ENCODE measurements at regions not wholly inside any gene's neighbourhood (a gene's known extent, or its start where the extent isn't known, plus 50 kb on each side); places are given as distances from the start of the nearest gene placed in this dataset.

DNA sequence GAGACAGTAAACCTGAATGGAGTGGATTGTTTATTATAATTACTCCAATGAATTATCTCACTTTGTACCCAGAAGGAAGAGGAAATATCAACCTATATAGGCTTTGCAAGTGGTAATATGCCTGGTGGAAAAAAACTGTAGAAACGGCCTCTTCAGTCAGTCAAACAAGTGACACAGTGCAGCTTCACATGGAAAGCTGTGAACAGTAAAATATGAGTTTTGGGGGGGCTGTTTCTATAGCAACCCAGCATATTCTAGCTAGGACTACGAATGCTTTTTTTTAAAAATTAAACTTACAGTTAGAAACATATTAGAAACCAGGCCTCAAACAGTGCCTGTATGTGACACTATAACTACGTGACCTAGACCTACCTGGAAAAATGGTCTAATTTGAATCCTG lies 150.1 kb downstream of the PPP1R2C start:
- DNase-seq (ENCODE audit: low read depth in 4 of 4, low spot score in 3 of 4) = no peak

DNA sequence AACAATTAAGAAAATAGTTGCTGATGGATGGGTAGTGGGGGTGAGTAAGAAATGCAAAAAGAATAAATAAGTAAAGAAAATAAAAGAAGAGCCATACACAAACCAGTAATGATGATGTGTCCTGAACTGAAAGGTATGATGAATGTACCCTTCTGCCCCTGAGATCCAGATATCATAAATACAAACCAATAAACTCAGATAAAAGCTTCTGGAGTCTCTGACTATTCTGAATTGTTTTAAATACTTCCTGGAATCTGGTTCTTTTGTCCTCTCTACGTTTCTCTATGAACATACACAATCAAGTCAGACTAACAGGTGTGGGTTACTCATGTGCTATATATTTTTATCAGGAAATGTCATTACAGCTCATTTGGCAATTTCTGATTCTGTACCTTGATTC lies 153.4 kb downstream of the PPP1R2C start:
- no peak for DNase-seq (ENCODE audit: low read depth in 4 of 4, low spot score in 3 of 4)

DNA sequence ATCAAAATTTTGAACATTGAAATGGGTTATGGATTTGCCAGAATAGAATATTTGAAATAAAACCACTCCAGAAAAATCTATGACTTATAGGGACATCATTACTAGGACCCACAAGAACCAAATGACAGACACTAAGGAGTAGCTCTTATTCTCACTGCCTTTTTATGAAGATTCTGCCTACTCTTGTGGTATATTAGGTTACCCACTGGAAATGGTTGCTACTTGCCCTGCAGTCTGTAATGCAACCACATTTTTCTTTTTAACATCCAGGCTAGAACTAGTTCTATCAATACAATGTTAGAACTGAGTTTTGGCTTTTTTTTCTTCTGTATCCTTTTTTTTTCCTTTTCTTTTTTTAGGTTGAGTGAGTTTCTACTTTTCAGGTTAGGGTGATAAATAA lies 158.9 kb downstream of the PPP1R2C start:
- no peak for DNase-seq (ENCODE audit: low read depth in 4 of 4, low spot score in 3 of 4)

DNA sequence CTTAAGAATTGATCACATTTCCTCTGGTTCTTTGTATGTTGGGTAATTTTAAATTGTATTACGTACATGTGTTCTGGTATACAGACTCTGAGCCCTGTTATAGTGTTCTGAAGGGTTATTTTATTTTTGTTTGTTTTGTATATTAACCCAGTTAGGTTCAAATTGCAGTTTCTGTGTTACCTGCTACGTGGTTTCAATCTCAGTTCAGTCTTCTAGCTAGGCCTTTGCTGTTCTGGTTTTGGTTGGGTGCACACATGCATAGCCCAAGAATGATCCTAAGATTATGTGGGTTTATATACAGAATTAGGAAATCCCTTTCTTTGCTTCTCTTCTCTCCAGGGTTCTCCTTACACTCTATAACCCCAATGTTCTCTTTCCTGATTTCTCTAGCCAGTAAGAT lies 161.0 kb downstream of the PPP1R2C start:
- no peak for DNase-seq (ENCODE audit: low read depth in 4 of 4, low spot score in 3 of 4)

DNA sequence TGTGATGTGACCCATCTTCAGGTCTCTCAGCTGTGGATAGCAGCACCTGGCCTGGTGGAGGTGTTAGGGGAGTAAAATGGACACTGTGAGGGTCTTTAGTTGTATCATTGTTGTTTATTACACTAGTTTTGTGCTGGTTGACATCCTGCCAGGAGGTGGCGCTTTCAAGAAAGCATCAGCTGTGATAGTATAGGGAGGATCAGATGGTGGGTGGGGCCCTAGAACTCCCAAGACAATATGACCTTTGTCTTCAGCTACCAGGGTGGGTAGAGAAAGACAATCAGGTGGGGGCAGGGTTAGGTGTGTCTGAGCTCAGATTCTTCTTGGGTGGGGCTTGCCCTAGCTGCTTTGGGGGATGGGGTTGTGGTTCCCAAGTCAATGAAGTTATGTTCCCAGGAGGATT lies 162.8 kb downstream of the PPP1R2C start:
- no peak for DNase-seq (ENCODE audit: low read depth in 4 of 4, low spot score in 3 of 4)

DNA sequence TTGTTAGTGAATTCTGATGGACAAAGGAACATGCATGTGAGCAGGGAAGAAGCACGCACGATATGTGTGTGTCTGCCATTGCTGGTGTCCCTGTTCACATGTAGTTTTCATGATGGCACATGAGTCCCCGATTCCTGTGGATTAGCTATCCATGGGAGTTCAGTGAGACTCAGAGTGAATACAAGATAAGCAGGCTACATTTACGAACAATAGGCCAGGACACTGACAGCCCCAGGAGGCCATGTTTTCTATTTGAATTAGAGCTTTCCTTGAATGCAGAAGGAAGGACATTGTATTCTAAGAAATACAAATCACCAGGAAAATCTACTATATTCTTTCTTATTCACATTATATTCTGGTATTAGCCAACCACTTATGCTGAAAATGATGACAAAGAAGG lies 171.4 kb downstream of the PPP1R2C start:
- no peak for DNase-seq (ENCODE audit: low read depth in 4 of 4, low spot score in 3 of 4)

DNA sequence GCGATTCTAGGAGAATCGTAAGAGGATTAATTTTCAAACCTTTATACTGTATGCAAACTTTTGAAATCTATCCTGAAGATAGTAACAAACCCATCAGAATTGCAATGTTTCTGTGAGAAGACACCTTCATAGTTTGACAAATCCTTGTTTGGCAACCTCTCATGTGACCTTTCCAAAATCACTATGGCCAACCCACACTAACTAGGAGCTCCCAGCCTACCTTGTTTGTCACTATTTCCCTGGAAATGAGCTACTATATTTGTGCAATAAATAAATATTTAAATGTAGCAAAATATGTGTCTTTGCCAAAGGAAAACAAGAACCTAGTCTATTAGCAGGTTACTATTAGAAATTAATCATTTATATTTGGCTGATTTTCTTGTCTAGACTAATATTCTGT lies 173.7 kb downstream of the PPP1R2C start:
- DNase-seq (ENCODE audit: low read depth in 4 of 4, low spot score in 3 of 4) = no peak

DNA sequence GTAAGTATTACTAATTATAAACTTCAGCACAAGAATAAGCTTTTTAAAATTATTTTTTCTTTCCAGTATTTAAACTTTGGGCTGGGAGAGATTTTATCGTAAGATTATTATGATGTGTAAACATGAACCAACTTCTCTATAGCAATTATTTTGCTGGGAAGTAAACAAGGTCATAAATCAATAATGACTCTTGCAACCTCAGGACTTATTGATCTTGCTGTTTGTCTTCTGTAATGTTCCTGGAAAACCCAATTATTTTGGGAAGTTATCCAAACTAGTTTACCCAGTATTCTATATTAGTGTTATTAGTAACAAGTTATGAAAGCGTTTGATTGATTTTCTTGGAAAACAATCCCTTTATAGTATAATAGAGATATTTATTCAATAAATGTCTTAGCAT lies 174.9 kb downstream of the PPP1R2C start:
- DNase-seq (ENCODE audit: low read depth in 4 of 4, low spot score in 3 of 4) = no peak

DNA sequence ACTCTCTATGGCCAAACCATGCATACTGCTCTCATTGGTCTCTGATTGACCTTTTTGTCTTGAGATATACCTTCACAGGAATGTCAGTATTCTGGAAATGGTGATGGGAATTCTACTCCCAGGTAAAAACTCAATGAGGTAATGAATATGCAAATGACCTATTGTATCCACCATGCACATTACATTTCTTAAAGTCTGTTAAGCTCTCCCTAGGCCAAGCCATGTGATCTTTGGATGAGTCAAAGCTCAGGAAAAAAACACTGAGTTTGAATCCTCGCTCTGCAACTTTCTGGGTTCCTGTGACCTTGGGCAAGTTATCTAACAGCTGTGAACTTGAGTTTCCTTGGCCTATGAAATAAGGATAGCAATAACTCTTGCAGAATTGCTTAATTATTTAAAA lies 175.4 kb downstream of the PPP1R2C start:
- DNase-seq (ENCODE audit: low read depth in 4 of 4, low spot score in 3 of 4) = no peak

DNA sequence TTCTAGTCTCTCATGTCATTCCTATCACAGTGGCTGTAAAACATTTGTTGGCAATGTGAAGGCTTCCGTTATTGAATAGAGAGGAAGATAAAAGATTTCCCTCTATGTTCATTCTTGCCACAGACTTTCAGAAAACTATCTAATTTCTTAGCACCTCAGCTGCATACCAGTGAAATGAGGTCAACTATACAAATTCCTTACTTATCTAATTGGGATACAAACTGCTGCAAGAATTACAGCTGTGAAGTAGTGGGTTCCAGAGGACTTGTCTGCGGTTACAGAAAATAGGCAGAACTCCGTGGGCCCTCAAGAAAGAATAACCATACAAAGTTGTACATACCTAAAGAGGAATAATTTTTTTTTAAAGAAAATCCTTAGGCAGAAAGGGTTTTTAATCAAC lies 175.8 kb downstream of the PPP1R2C start:
- DNase-seq (ENCODE audit: low read depth in 4 of 4, low spot score in 3 of 4) = no peak

DNA sequence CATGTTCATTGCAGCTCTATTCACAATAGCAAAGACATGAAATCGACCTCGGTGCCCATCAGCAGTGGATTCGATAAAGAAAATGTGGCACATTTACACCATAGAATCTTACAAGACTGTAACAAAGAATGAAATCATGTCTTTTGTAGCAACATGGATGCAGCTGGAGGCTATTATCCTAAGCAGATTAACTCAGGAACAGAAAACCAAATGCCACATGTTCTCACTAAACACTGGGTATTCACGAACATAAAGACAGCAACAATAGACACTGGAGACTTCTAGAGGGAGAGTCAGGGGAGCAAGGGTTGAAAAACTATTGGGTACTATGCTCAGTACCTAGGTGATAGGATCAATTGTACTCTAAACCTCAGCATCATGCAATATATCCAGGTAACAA lies 180.5 kb downstream of the PPP1R2C start:
- no peak for DNase-seq (ENCODE audit: low read depth in 4 of 4, low spot score in 3 of 4)

DNA sequence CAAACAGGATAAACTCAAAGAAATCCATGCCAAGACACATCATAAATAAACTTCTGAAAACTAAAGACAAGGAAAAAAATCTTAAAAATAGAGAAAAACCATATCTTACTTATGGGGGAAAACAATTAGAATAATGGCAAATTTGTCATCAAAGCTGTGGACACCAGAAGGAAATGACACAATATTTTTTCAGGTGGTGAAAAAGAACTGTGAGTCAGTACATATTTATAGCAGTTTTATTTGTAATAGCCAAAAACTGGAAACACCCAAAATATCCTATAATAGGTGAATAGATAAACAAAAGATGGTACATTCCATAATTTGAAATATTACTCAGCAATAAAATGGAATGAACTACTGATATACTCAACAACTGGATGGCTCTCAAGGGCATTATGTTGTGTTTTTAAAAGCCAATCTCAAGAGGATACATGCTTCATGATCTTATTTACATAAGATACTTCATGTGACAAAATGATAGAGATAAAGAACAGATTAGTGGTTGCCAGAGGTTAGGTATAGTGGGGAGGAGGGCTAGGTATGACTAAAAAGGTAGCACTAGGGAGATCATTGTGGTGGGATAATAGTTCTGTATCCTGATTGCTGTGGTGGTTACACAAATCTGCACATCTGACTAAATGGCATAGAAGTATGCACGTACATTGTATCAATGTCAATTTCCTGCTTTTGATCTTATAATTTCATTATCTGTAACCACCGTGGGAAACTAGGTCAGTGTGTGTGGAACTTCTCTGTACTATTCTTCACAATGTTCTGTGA lies 191.9 kb downstream of the PPP1R2C start:
- no peak for DNase-seq (ENCODE audit: low read depth in 4 of 4, low spot score in 3 of 4)

DNA sequence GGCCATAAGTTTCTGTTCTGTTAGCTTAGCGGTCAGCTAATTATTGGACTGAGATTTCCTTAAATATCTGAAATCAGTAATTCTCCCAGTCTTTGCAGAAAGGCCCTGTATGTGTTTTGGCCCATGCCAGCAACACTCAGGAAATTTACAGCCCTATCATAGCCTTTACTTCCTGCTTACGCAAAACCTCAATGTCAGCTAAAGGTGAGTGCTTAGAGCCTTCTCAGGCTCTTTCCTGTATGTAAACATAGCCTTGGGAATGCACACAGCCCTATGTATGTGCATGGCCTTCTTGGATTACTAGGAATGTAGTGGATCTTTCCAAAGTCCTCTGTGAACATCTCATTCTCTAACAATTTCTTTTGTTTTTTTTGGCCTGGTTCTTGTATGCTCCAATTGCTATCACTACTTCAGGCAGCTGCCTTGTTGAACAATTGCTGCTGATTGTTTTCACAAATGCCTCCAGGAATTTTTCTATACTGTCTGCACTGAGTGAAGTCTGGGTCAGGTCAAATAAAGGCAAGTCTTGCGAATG lies 200.0 kb downstream of the PPP1R2C start:
- DNase-seq (ENCODE audit: low read depth in 4 of 4, low spot score in 3 of 4) = no peak

DNA sequence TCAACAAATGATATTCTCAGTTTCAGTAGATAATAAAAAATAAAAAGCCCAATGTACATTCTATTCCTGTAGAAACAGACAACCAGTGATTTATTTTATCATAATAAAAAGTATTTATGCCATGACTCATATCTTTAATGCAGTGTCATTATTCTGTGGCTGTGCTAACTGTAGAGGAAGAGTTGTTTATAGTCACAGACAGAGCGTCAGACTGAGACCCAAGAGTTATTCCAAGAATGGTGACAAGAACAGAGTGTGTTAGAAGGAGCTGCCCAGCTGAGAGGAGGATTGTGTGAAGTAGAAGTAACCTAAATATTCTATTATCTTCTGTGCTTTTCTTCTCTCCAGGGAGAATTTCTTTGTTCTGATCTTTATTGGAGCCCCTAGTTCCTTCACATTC lies 210.7 kb downstream of the PPP1R2C start:
- no peak for DNase-seq (ENCODE audit: low read depth in 4 of 4, low spot score in 3 of 4)

DNA sequence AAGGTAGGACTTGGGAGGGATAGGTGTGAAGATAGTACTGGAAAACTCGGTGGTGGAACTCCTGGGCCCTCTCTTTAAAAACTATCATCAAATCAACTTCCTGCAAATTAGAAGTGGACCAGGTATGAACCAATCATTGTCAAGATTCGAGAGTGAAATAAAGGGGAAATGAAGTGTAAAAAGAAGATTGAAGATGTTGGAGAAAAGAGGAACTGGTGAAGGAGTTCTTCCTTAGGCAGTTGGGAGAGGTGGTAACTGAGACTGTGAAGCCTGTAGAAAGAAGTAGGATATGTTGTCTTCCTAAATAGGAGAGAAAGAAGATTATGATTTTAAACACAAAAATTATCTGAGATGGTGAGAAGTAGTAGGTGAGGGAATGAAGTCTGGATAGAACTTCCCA lies 212.2 kb downstream of the PPP1R2C start:
- no peak for DNase-seq (ENCODE audit: low read depth in 4 of 4, low spot score in 3 of 4)

DNA sequence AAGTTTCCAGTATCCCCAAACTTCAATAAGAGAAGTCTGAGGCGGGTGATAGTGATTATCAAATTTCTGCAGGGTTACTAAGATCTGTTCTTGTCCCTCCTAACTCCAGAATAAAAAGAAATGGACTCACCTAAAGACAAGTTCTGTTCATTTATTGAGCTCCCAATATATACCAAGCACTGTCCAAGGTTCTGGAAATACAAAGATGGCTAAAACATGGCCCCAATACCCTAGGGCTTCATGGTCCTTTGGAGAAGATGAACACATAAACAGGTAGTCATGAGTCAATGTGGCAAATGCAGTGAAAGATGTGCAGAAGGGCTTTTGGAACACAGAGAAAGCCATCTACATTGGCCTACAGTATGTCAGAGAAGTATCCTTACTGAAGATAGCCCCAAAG lies 231.2 kb downstream of the PPP1R2C start:
- DNase-seq (ENCODE audit: low read depth in 4 of 4, low spot score in 3 of 4) = no peak

DNA sequence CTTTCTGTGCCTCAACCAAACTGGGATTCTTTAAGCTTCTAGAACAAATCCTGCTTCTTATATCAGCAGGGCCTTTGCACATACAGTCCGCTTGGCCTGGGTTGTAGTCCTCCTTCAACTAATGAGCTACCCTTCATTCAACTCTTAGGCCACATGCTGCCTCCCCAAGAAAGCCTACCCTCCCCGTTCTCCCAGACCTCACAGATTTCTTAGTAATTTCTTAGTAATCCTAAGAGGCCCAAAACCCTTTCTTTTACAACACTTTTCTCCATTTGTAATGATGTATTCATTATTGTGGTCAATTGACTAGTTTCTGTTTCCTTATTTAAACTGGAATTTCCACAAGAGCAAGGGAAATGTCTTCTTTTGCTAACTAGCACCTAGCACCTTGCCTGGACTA lies 233.1 kb downstream of the PPP1R2C start:
- DNase-seq (ENCODE audit: low read depth in 4 of 4, low spot score in 3 of 4) = no peak

DNA sequence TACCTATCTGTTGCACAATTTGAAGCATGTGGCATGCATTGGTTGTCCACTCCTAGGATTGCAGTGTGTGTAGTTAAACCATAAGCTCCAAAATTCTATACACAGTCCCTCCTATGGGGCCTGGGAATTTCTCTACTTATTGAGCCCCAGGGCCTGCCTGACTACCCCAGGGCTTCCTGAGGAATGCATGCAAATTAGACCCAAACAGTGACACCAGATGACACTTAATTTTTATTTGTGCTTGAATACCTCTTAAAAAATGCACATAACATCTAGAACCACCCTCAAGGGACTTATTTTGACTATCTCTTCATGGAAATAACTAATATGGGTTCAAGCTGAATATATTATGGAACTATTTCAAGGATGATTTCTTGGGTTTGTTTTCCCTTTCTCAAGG lies 236.4 kb downstream of the PPP1R2C start:
- DNase-seq (ENCODE audit: low read depth in 4 of 4, low spot score in 3 of 4) = no peak

DNA sequence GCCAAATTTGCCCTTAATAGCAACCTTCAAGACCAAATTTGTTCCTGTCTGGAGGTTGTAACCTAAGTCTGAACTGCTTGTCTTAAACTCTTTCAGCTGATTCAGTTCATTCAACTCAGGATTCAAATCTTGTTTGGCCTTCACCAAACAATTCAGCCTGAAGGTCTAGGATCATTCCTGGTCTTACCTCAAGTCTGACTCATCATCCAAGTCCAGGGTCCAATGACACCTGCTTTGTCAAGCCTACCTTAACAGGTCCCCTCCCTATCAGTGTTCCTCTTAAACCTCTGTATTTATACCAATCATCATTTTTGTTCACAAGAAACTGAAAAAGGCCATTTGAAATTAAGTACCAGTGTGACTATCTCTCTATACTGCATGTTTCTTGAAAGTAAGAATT lies 237.8 kb downstream of the PPP1R2C start:
- no peak for DNase-seq (ENCODE audit: low read depth in 4 of 4, low spot score in 3 of 4)

DNA sequence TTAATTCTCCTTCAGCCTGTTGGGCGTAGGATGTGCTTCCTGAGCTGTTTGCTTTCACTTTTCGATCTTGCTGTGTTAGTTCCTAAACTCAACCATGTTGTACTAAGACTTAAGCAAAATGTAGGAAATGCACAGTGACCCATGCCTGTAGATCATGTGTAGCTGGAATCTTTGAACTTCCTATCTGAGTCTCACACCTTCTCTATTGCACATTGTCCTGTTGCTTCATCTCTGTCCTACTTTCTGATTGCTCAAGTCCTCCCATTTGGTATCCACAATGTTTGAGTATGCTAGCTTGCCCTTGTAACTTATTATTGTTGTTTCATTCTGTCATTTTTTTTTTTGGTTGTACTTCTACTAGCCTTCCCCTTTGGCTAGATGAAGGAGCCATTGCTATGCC lies 239.6 kb downstream of the PPP1R2C start:
- DNase-seq (ENCODE audit: low read depth in 4 of 4, low spot score in 3 of 4) = no peak

DNA sequence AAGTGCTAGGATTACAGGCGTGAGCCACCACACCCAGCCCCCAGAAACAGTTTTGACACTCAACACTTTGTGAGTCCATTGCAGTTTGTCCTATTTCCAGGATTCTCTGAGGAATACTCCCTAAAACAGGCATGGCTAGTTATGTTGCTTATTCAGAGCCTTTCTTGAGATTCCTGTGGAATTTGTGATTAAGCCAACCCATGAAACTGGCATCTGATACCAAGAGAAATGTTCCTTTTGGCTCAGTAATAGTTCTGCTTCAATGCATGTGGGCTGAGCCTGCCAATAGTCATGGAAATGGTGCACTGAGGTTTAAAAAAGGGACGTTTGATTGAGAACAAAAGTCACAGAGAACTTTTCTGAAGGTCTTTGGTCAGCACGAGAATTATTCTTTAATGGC lies 241.7 kb downstream of the PPP1R2C start:
- DNase-seq (ENCODE audit: low read depth in 4 of 4, low spot score in 3 of 4) = no peak

DNA sequence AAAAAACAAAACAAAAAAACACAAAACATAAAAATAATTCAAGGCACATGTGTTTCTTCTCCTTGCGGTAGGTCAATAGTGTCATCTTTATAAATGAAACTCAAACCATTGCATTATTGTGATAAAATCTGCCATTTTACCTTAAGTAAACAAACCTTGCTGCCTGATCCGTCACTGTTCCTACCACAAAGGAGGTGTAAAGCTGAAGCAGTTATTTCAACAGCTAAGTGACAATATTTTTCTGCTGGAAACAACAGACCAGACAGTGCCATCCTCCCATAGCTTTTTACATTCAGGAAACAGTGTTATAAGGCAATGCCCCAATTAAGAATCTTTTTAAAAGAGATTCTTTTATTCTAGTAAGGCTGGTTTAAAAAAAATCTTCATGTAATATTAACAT lies 242.7 kb downstream of the PPP1R2C start:
- DNase-seq (ENCODE audit: low read depth in 4 of 4, low spot score in 3 of 4) = no peak

DNA sequence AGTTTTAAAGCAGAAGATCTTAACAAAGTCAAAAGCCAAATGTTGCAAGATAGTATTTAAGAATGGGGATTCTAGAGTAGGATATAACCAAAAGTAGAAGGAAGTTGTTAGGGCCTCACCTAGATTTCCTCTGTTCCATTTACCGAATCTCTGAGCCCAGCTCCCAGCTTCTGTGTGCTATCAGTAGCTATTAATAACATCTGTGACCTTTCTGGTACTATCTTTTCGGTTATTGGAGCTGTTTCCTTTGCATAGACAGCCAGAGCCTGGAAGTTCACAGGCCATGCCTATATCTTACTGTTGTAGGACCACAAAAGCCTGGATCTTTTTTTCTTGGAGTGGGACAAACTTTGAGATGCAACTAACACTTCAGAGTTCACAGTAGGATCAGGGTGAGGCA lies 244.2 kb downstream of the PPP1R2C start:
- DNase-seq (ENCODE audit: low read depth in 4 of 4, low spot score in 3 of 4) = no peak

All from left renal pelvis (tissue), 4 donors.